GM23248 (cell line): ENCODE measurements at regions not wholly inside any gene's neighbourhood (a gene's known extent, or its start where the extent isn't known, plus 50 kb on each side); places are given as distances from the start of the nearest gene placed in this dataset.

ENCODE experiments used
- DNase-seq: peaks from one replicate; pipeline ENCODE4 v3.0.0-alpha.2; 2015
- H2AFZ ChIP-seq: fragments of 200-600 bp; sonication (generic); 2 replicates; pipeline ENCODE4 v1.6.1; 2016; ENCODE audit warnings: antibody characterized with exemption
- H3F3A ChIP-seq: fragments of 200-600 bp; sonication (generic); 2 replicates; pipeline ENCODE4 v1.6.1; 2016; ENCODE audit warnings: mild to moderate bottlenecking, antibody characterized with exemption, mixed run types; ENCODE audit not compliant: insufficient read depth
- H3K27ac ChIP-seq: fragments of 200-600 bp; sonication (generic); 2 replicates; pipeline ENCODE4 v1.5.1; 2016; ENCODE audit warnings: mild to moderate bottlenecking
- H3K27me3 ChIP-seq: fragments of 200-600 bp; sonication (generic); replicated peaks from 2 replicates; pipeline ENCODE4 v1.6.1; 2016; ENCODE audit warnings: mild to moderate bottlenecking; ENCODE audit not compliant: insufficient read depth
- H3K36me3 ChIP-seq: fragments of 200-600 bp; sonication (generic); 2 replicates; pipeline ENCODE4 v1.6.1; 2016; ENCODE audit warnings: low read depth, mild to moderate bottlenecking
- H3K4me1 ChIP-seq: fragments of 200-600 bp; sonication (generic); 2 replicates; pipeline ENCODE4 v1.6.1; 2016; ENCODE audit warnings: mild to moderate bottlenecking; ENCODE audit not compliant: insufficient read depth
- H3K4me2 ChIP-seq: fragments of 200-600 bp; sonication (generic); one replicate; pipeline ENCODE4 v1.6.1; 2016; ENCODE audit warnings: mild to moderate bottlenecking; ENCODE audit not compliant: unreplicated experiment
- H3K4me3 ChIP-seq: fragments of 200-600 bp; sonication (generic); 2 replicates; pipeline ENCODE4 v1.5.1; 2016; ENCODE audit warnings: mild to moderate bottlenecking
- H3K79me2 ChIP-seq: fragments of 200-600 bp; sonication (generic); 2 replicates; pipeline ENCODE4 v1.6.1; 2016; ENCODE audit warnings: mild to moderate bottlenecking; ENCODE audit not compliant: insufficient read depth
- H3K9ac ChIP-seq: fragments of 200-600 bp; sonication (generic); 2 replicates; pipeline ENCODE4 v1.6.1; 2016; ENCODE audit warnings: mild to moderate bottlenecking
- H3K9me2 ChIP-seq: fragments of 200-600 bp; sonication (generic); 2 replicates; pipeline ENCODE4 v1.6.1; 2016; ENCODE audit warnings: mixed run types, mild to moderate bottlenecking, moderate library complexity; ENCODE audit not compliant: insufficient read depth
- H3K9me3 ChIP-seq: fragments of 200-600 bp; sonication (generic); one replicate; pipeline ENCODE4 v1.6.1; 2017; ENCODE audit warnings: low read depth
- H4K20me1 ChIP-seq: fragments of 200-600 bp; sonication (generic); 2 replicates; pipeline ENCODE4 v1.6.0; 2016; ENCODE audit not compliant: insufficient read depth
- EZH2 ChIP-seq: fragments of 200-600 bp; sonication (generic); IDR thresholded peaks from 2 replicates; pipeline ENCODE4 v1.6.1; 2018; ENCODE audit warnings: antibody characterized with exemption, mild to moderate bottlenecking; ENCODE audit not compliant: insufficient read depth, poor library complexity, severe bottlenecking
- EZH2phosphoT487 ChIP-seq: fragments of 200-600 bp; sonication (generic); IDR thresholded peaks from 2 replicates; pipeline ENCODE4 v1.6.1; 2018; ENCODE audit warnings: antibody characterized with exemption, moderate library complexity, mild to moderate bottlenecking, low read depth; ENCODE audit not compliant: insufficient read depth
- WGBS, 2 experiments: methylation state at CpG; one replicate each; pipeline ENCODE4 v1.1.6; 2015 to 2017; ENCODE audit warnings: low lambda C conversion rate in 2 of 2, low coverage in 1 of 2; ENCODE audit errors: missing lambda C conversion rate in 2 of 2; 5-methylcytosine and 5-hydroxymethylcytosine counted together
- in situ Hi-C: fragments of 300-500 bp; cut with MboI; formaldehyde crosslinking; loops from 2 replicates; pipeline ENCODE4 v1.15.0; 2020

- no peaks in the 10 kb centered on the region for H3K36me3 ChIP-seq
- no peaks in the 10 kb centered on the region for H3F3A ChIP-seq
- 80 to 82% methylated on average over 13 of the region's 13 CpGs for WGBS, 2 experiments
- H3K27me3 ChIP-seq = 0 out of 2 replicates have a peak, but pooled peaks cover 3% of the 10 kb centered on the region
- H3K9me3 ChIP-seq = no peaks in the 10 kb centered on the region
- TF ChIP-seq EZH2 = no peak
- no peak for TF ChIP-seq EZH2phosphoT487
- no peaks in the 10 kb centered on the region for H4K20me1 ChIP-seq
- no peak for DNase-seq
- no peak overlapping the region for H3K9ac ChIP-seq
- H3K79me2 ChIP-seq = no peaks in the 10 kb centered on the region
- no peak overlapping the region for H3K27ac ChIP-seq
- no peaks in the 10 kb centered on the region for H3K4me1 ChIP-seq
- no peak overlapping the region for H3K4me2 ChIP-seq
- no peak overlapping the region for H2AFZ ChIP-seq
- no peak overlapping the region for H3K4me3 ChIP-seq
- in situ Hi-C loops = no loop called here
- no peaks in the 10 kb centered on the region for H3K9me2 ChIP-seq
Measured at GRCh38 chr4:24637173-24637572, 52.8 kb upstream of the DHX15 start.

GRCh38 chr4:24638396-24638875 lies 54.1 kb upstream of the DHX15 start:
- no peak for DNase-seq
- Histone ChIP-seq H3K79me2 (no peaks in the 10 kb centered on the region), H3K9ac (no peak overlapping the region), H3K4me2 (no peak overlapping the region), H3F3A (no peaks in the 10 kb centered on the region), H2AFZ (no peak overlapping the region), H3K27ac (no peak overlapping the region), H3K4me1 (peaks cover 9% of the 10 kb centered on the region), H3K9me2 (no peaks in the 10 kb centered on the region), H3K27me3 (0 out of 2 replicates have a peak, but pooled peaks cover 3% of the 10 kb centered on the region), H3K4me3 (no peak overlapping the region), H3K9me3 (no peaks in the 10 kb centered on the region), H4K20me1 (no peaks in the 10 kb centered on the region), H3K36me3 (no peaks in the 10 kb centered on the region)
- TF ChIP-seq EZH2phosphoT487 = no peak
- TF ChIP-seq EZH2 = no peak
- in situ Hi-C loops = no loop called here
- WGBS, 2 experiments = 70 to 71% methylated on average over 1 of the region's 1 CpG

GRCh38 chr4:24639714-24640113 lies 55.4 kb upstream of the DHX15 start:
- no peak for DNase-seq
- Histone ChIP-seq H3K27ac (no peak overlapping the region), H3K9ac (no peak overlapping the region), H3K9me2 (no peaks in the 10 kb centered on the region), H3K27me3 (0 out of 2 replicates have a peak, but pooled peaks cover 3% of the 10 kb centered on the region), H3K4me3 (no peak overlapping the region), H3K4me2 (no peak overlapping the region), H3K36me3 (no peaks in the 10 kb centered on the region), H3F3A (no peaks in the 10 kb centered on the region), H3K9me3 (no peaks in the 10 kb centered on the region), H2AFZ (no peak overlapping the region), H3K4me1 (peaks cover 15% of the 10 kb centered on the region), H4K20me1 (no peaks in the 10 kb centered on the region), H3K79me2 (no peaks in the 10 kb centered on the region)
- TF ChIP-seq EZH2phosphoT487 (no peak), EZH2 (no peak)
- in situ Hi-C loops = no loop called here
- 84 to 86% methylated on average over 5 of the region's 5 CpGs for WGBS, 2 experiments

- Histone ChIP-seq H3K4me1 (peaks cover 15% of the 10 kb centered on the region), H3K36me3 (no peaks in the 10 kb centered on the region), H4K20me1 (no peaks in the 10 kb centered on the region), H3K27ac (no peak overlapping the region), H3K79me2 (no peaks in the 10 kb centered on the region), H3K4me3 (no peak overlapping the region), H3K27me3 (0 out of 2 replicates have a peak, but pooled peaks cover 3% of the 10 kb centered on the region), H3K4me2 (no peak overlapping the region), H3K9me2 (no peaks in the 10 kb centered on the region), H3K9me3 (no peaks in the 10 kb centered on the region), H3F3A (no peaks in the 10 kb centered on the region), H3K9ac (no peak overlapping the region), H2AFZ (no peak overlapping the region)
- WGBS, 2 experiments = 48 to 61% methylated on average over 7 of the region's 7 CpGs
- no peak for TF ChIP-seq EZH2
- no peak for TF ChIP-seq EZH2phosphoT487
- DNase-seq = no peak
- in situ Hi-C loops = no loop called here
Measured at GRCh38 chr4:24640366-24640765, 56.0 kb upstream of the DHX15 start.

- Histone ChIP-seq H3K27me3 (0 out of 2 replicates have a peak, but pooled peaks cover 3% of the 10 kb centered on the region), H3K4me2 (peak overlapping the region; percentile 7), H3F3A (no peaks in the 10 kb centered on the region), H3K4me1 (peaks cover 15% of the 10 kb centered on the region), H3K9me2 (no peaks in the 10 kb centered on the region), H2AFZ (no peak overlapping the region), H3K9ac (no peak overlapping the region), H3K4me3 (no peak overlapping the region), H3K36me3 (no peaks in the 10 kb centered on the region), H3K27ac (no peak overlapping the region), H4K20me1 (no peaks in the 10 kb centered on the region), H3K9me3 (no peaks in the 10 kb centered on the region), H3K79me2 (no peaks in the 10 kb centered on the region)
- TF ChIP-seq EZH2 = no peak
- no peak for TF ChIP-seq EZH2phosphoT487
- 2 to 7% methylated on average over 3 of the region's 3 CpGs for WGBS, 2 experiments
- DNase-seq = peak; percentile 56
- in situ Hi-C loops = no loop called here
Measured at GRCh38 chr4:24642981-24643547, 58.7 kb upstream of the DHX15 start.
